ENCODE measurements at regions not wholly inside any gene's neighbourhood (a gene's known extent, or its start where the extent isn't known, plus 50 kb on each side); places are given as distances from the start of the nearest gene placed in this dataset.

DNA sequence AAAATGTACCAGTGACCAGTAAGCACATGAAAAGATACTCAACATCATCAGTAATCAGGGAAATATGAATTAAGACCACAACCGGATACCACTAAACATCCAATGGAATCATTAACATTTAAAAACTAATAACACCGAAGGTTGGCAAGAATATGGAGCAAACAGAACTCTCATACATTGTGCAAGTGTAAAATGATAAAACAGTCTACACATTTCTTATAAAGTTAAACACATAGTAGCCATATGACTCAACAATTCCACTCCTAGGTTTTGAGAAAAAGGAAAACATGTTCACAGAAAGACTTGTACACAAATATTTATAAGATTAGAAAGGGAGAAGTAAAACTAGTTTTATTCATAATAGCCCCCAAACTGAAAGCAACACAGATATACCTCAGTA lies 60.3 kb upstream of the SLCO2A1 start:
- DNase-seq (ENCODE audit: low spot score): no peak
- ATAC-seq: no peak
- TF ChIP-seq ZNF121 (CRISPR knock-in tag; IDR thresholded peaks at IDR 0.05) (no peak), GRHL2 (CRISPR knock-in tag; IDR thresholded peaks at IDR 0.05; ENCODE audit: insufficient replicate concordance, severe bottlenecking) (no peak), ZNF396 (CRISPR knock-in tag; IDR thresholded peaks at IDR 0.05; ENCODE audit: borderline replicate concordance) (no peak), ZNF232 (CRISPR knock-in tag; IDR thresholded peaks at IDR 0.05) (no peak)
- no peaks in the 10 kb centered on the region for H3K4me1 Mint-ChIP-seq
- H3K27me3 Mint-ChIP-seq (ENCODE audit: low read depth): no peaks in the 10 kb centered on the region; the same call in 1 of the 2 replicates
- ChIA-PET POLR2A (no interaction called here), CTCF (no interaction called here)
- no peak overlapping the region for H3K27ac Mint-ChIP-seq
- H3K9me3 Mint-ChIP-seq: peaks cover 13% of the 10 kb centered on the region
- H3K4me3 Mint-ChIP-seq: no peak overlapping the region
- H3K36me3 Mint-ChIP-seq: peaks cover 2% of the 10 kb centered on the region; the same call in 1 of the 2 replicates

- Mint-ChIP-seq H3K9me3 (peaks cover 13% of the 10 kb centered on the region), H3K27ac (no peak overlapping the region), H3K27me3 (ENCODE audit: low read depth) (no peaks in the 10 kb centered on the region; the same call in 1 of the 2 replicates), H3K4me1 (no peaks in the 10 kb centered on the region), H3K36me3 (peaks cover 2% of the 10 kb centered on the region; the same call in 1 of the 2 replicates), H3K4me3 (no peak overlapping the region)
- TF ChIP-seq EMX1 (CRISPR knock-in tag; IDR thresholded peaks at IDR 0.05): no peak
- no peak for TF ChIP-seq ETV6 (CRISPR knock-in tag; IDR thresholded peaks at IDR 0.05)
- no peak for TF ChIP-seq SMAD4 (CRISPR knock-in tag; IDR thresholded peaks at IDR 0.05)
- TF ChIP-seq, protein P1, sequence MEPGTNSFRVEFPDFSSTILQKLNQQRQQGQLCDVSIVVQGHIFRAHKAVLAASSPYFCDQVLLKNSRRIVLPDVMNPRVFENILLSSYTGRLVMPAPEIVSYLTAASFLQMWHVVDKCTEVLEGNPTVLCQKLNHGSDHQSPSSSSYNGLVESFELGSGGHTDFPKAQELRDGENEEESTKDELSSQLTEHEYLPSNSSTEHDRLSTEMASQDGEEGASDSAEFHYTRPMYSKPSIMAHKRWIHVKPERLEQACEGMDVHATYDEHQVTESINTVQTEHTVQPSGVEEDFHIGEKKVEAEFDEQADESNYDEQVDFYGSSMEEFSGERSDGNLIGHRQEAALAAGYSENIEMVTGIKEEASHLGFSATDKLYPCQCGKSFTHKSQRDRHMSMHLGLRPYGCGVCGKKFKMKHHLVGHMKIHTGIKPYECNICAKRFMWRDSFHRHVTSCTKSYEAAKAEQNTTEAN (CRISPR knock-in tag; IDR thresholded peaks at IDR 0.05): no peak
- TF ChIP-seq ZSCAN18 (CRISPR knock-in tag; IDR thresholded peaks at IDR 0.05): no peak
- TF ChIP-seq AR (CRISPR knock-in tag; IDR thresholded peaks at IDR 0.05): no peak
- TF ChIP-seq, protein P2, sequence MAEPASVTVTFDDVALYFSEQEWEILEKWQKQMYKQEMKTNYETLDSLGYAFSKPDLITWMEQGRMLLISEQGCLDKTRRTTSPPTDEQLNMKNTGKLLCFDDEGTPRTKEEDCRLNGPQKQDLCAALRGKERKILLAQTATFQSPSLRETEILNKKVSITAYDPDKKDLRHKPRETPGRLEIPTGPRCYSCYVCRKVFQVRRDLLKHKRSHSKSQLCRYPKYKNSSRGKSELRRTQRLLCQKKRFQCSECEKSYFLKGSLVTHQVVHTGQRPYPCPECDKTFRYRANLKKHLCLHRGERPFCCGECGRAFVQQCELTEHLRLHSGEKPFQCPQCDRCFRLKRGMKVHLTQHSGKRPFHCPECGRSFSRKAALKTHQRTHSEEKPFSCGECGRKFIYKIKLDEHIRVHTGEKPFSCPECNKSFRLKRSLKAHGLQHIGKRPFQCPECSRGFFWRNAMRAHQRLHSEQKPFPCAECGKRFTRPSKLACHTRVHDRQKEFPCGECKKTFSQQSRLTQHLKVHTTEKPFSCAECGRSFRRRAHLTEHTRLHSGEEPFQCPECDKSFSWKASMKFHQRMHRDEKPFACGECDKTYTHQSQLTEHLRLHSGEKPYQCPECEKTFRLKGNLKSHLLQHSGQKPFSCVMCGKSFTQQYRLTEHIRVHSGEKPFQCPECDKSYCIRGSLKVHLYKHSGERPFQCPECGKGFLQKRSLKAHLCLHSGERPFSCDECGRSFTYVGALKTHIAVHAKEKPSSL (CRISPR knock-in tag; conservative IDR thresholded peaks at IDR 0.05): no peak
- TF ChIP-seq, protein P3, sequence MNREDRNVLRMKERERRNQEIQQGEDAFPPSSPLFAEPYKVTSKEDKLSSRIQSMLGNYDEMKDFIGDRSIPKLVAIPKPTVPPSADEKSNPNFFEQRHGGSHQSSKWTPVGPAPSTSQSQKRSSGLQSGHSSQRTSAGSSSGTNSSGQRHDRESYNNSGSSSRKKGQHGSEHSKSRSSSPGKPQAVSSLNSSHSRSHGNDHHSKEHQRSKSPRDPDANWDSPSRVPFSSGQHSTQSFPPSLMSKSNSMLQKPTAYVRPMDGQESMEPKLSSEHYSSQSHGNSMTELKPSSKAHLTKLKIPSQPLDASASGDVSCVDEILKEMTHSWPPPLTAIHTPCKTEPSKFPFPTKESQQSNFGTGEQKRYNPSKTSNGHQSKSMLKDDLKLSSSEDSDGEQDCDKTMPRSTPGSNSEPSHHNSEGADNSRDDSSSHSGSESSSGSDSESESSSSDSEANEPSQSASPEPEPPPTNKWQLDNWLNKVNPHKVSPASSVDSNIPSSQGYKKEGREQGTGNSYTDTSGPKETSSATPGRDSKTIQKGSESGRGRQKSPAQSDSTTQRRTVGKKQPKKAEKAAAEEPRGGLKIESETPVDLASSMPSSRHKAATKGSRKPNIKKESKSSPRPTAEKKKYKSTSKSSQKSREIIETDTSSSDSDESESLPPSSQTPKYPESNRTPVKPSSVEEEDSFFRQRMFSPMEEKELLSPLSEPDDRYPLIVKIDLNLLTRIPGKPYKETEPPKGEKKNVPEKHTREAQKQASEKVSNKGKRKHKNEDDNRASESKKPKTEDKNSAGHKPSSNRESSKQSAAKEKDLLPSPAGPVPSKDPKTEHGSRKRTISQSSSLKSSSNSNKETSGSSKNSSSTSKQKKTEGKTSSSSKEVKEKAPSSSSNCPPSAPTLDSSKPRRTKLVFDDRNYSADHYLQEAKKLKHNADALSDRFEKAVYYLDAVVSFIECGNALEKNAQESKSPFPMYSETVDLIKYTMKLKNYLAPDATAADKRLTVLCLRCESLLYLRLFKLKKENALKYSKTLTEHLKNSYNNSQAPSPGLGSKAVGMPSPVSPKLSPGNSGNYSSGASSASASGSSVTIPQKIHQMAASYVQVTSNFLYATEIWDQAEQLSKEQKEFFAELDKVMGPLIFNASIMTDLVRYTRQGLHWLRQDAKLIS (CRISPR knock-in tag; IDR thresholded peaks at IDR 0.05; ENCODE audit: borderline replicate concordance): no peak
- no peak for TF ChIP-seq ZNF671 (CRISPR knock-in tag; IDR thresholded peaks at IDR 0.05)
- no peak for TF ChIP-seq NFATC4 (CRISPR knock-in tag; IDR thresholded peaks at IDR 0.05)
- TF ChIP-seq GRHL2 (CRISPR knock-in tag; IDR thresholded peaks at IDR 0.05; ENCODE audit: insufficient replicate concordance, severe bottlenecking): no peak
- TF ChIP-seq MYBL2 (CRISPR knock-in tag; IDR thresholded peaks at IDR 0.05): no peak
- no peak for TF ChIP-seq GTF2I (CRISPR knock-in tag; conservative IDR thresholded peaks at IDR 0.05)
- TF ChIP-seq USF2 (CRISPR knock-in tag; IDR thresholded peaks at IDR 0.05): no peak
- ATAC-seq (no peak), DNase-seq (ENCODE audit: low spot score) (no peak)
- CTCF ChIA-PET: no interaction called here
- POLR2A ChIA-PET: no interaction called here
These were observed 57.6 kb upstream of the SLCO2A1 start for GRCh38 chr3:134087060-134087974.
